ENCODE measurements at regions not wholly inside any gene's neighbourhood (a gene's known extent, or its start where the extent isn't known, plus 50 kb on each side); places are given as distances from the start of the nearest gene placed in this dataset.

- TF ChIP-seq USF1 (IDR thresholded peaks at IDR 0.05; ENCODE audit: borderline replicate concordance, low read depth) (no peak), NFIC (IDR thresholded peaks at IDR 0.05; ENCODE audit: borderline replicate concordance) (no peak)
Measured at GRCh38 chr6:234706-235372, 57.4 kb upstream of the DUSP22 start (continued).

- Histone ChIP-seq H3K9me3 (no peaks in the 10 kb centered on the region), H3K27ac (ENCODE audit: low read depth in 2 of 2, low read length in 1 of 2) (no peak overlapping the region), H3K36me3 (replicated peaks in 1 of 2; ENCODE audit: control insufficient read depth in 1 of 2, insufficient read depth in 2 of 2, low read length in 1 of 2) (no peaks in the 10 kb centered on the region), H3K9ac (no peak overlapping the region), H3K9me2 (no peaks in the 10 kb centered on the region), H3K79me2 (ENCODE audit: insufficient read depth) (no peaks in the 10 kb centered on the region), H4K20me1 (ENCODE audit: insufficient read depth) (no peaks in the 10 kb centered on the region), H3F3A (replicated peaks; ENCODE audit: insufficient read depth) (no peaks in the 10 kb centered on the region), H3K4me2 (peak overlapping the region; percentile 84), H2AFZ (ENCODE audit: low read depth) (peak overlapping the region; percentile 87), H3K27me3 (ENCODE audit: insufficient read depth) (peaks cover 17% of the 10 kb centered on the region; the same call in 1 of the 2 replicates), H3K4me1 (ENCODE audit: control insufficient read depth in 1 of 2, insufficient read depth in 2 of 2, low read depth in 1 of 2, low read length in 1 of 2) (no peaks in the 10 kb centered on the region), H3K4me3 (ENCODE audit: low read depth in 2 of 2, low read length in 1 of 2) (peak overlapping the region; percentile 27 to 57; a peak in 3 of 4 replicates)
- no peak for DNase-seq
- no peak for TF ChIP-seq YY1 (IDR thresholded peaks at IDR 0.05; ENCODE audit: low read depth)
- no peak for TF ChIP-seq USF1 (IDR thresholded peaks at IDR 0.05; ENCODE audit: borderline replicate concordance, low read depth)
- TF ChIP-seq FOSL2 (IDR thresholded peaks at IDR 0.05; ENCODE audit: borderline replicate concordance, low read depth) = no peak
- no peak for TF ChIP-seq JUND (IDR thresholded peaks at IDR 0.05)
- ChIA-PET CTCF (no interaction called here), POLR2A (no interaction called here)
- WGBS (ENCODE audit: low lambda C conversion rate) = 7% methylated on average over 2 of the region's 2 CpGs
Measured at GRCh38 chr6:235763-236360, 56.4 kb upstream of the DUSP22 start.

- peak overlapping the region; percentile 87 for H2AFZ ChIP-seq (ENCODE audit: low read depth)
- no peaks in the 10 kb centered on the region for H3K9me3 ChIP-seq
- H3K4me2 ChIP-seq = peak overlapping the region; percentile 84
- no peak for TF ChIP-seq JUND (IDR thresholded peaks at IDR 0.05)
- TF ChIP-seq IRF3 (IDR thresholded peaks at IDR 0.05; ENCODE audit: low read depth, low read length) = no peak
- no peak for TF ChIP-seq SMC3 (IDR thresholded peaks at IDR 0.05; ENCODE audit: low read depth, low read length)
- TF ChIP-seq POLR2AphosphoS5 (IDR thresholded peaks at IDR 0.05; ENCODE audit: low read depth, low read length) = no peak
- H3K4me3 ChIP-seq (ENCODE audit: low read depth in 2 of 2, low read length in 1 of 2) = no peak overlapping the region
- H3K4me1 ChIP-seq (ENCODE audit: control insufficient read depth in 1 of 2, insufficient read depth in 2 of 2, low read depth in 1 of 2, low read length in 1 of 2) = no peaks in the 10 kb centered on the region
- no peaks in the 10 kb centered on the region for H3F3A ChIP-seq (replicated peaks; ENCODE audit: insufficient read depth)
- H3K36me3 ChIP-seq (replicated peaks in 1 of 2; ENCODE audit: control insufficient read depth in 1 of 2, insufficient read depth in 2 of 2, low read length in 1 of 2) = no peaks in the 10 kb centered on the region
- ChIA-PET CTCF (no interaction called here), POLR2A (no interaction called here)
- no peak for DNase-seq
- peaks cover 23% of the 10 kb centered on the region; the same call in 1 of the 2 replicates for H3K27me3 ChIP-seq (ENCODE audit: insufficient read depth)
- no peaks in the 10 kb centered on the region for H3K79me2 ChIP-seq (ENCODE audit: insufficient read depth)
- no peak overlapping the region for H3K9ac ChIP-seq
- WGBS (ENCODE audit: low lambda C conversion rate) = 12% methylated on average over 6 of the region's 6 CpGs
- H3K27ac ChIP-seq (ENCODE audit: low read depth in 2 of 2, low read length in 1 of 2) = no peak overlapping the region
- no peaks in the 10 kb centered on the region for H4K20me1 ChIP-seq (ENCODE audit: insufficient read depth)
- no peaks in the 10 kb centered on the region for H3K9me2 ChIP-seq
Measured at GRCh38 chr6:236519-236918, 55.8 kb upstream of the DUSP22 start.

Data from SK-N-SH (cell line).